ENCODE measurements at regions not wholly inside any gene's neighbourhood (a gene's known extent, or its start where the extent isn't known, plus 50 kb on each side); places are given as distances from the start of the nearest gene placed in this dataset.

- no peak for DNase-seq
Observed at GRCh38 chr18:56118422-56118821, 520.0 kb downstream of the TXNL1 start.

- DNase-seq: no peak
Observed at GRCh38 chr18:56115071-56116015, 523.0 kb downstream of the TXNL1 start.

GRCh38 chr18:56112984-56113383 is 525.0 kb upstream of the TCF4 start:
- DNase-seq: no peak

DNA sequence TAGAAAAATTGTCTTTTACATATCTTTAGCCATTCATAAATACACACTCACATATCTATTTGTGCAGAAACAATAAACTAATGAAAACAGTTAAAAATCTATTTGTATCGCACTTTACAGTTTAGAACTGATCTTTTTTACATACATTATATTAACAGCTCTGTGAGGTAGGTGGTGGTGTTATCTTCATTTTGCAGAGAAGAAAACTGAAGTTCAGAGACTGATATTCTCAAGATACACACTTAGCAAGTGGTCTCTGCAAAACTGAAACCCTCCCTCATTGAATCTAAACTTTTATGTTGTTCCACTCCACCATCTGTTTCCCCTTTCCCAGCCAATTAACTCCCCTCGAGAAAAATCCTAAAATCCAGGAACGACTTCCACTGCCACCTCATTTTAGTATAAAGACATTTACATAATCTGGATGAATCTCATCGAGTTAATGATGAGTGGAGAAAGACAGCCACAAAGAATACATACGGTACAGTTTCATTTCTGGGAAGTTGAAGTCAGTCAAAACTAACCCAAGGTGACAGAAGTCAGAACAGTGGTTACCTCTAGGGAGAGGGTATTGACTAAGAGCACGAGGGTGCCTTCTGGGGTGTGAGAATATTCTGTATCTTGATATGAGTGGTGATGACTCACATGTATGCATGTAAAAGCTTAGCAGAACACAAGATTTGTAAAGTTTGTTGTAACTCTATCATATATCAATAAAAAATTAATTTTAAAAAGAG is 524.2 kb upstream of the TCF4 start:
- peak; percentile 30 for DNase-seq

DNA sequence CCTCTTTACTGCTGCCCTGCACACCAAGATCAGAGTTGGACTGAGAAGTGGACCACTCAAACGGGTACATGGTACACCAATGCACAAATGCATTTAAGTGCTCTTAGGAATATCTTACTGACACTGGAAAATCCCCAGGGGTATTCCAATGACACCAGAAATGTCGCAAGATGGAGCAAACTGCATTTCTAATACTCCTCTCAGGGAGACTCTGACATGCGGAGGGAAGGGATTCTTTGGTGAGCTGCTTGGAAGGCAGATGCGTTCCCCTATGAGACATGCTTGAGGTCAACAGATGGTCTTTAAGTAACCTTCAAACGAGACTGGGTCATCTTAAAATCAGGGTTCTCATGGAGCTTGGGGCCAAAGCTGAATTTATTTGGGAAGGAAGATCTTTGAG is 521.8 kb upstream of the TCF4 start:
- no peak for DNase-seq

DNA sequence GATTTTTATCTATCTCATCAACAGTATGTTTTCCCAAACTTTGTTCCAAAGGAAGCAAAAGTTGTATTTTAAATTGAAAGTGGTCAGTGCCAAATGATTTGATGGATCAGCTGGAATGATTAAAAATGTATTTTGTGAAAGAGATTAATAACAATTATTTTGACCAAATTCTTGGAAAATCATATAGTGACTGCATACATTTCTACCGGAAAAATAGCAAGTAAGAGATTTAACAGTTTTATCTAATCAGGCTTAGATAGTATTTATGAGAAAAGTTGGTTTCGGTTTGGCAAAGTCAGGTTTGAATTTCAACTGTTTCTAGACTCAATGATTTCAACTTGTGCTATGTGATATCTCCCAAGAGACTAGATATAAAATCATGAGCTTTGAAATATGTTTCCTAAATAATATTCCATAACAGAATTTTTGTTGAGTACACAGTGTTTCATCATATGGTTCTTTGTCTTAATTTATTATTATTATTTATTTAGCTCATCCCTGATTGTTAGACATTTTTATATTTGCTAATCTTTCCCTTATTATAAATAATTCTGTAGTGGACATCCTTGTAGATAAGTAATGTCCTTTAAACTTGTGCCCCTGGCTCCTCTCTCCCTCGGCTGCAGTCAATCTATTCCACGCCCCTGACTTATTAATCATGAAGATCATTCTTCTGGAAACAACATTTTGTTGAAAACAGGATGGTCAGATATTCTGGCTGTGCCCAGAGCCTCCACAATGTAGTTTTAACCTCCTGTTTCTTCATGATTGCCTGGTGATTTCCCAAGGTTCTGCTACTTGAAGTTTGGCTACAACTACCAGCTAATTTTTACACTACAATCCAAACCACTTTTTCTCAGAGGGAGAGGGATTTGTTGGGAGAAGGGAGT is 520.7 kb upstream of the TCF4 start:
- no peak for DNase-seq

DNA sequence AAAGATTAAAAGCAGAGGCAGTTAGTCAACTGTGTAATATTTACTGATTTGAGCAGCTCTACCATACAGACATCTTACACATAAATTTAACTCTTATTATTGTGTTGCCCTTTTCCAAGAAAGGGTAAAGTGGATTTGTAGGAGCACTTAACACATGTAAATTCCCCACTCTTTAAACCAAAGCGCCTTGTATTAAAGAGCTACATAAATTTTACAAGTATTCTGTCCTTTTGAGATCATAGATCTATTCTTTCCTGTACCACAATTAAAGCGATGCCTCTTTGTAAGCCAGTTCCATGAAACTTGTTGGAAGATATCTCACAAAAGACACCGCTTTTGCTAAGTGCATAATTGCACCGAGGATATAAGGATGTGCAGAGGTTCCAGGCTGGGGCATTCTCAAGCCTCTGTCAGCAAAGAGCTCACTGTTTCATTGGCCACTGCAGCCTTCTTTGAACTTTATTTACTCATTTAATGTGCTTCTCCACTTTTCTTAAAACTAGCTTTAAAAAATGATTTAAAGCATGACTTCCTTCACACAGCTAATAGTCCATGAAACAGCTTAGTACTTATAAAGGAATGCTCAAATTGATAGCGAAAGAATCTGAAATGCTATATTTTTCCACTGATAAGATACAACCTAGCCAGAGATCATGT is 520.0 kb upstream of the TCF4 start:
- no peak for DNase-seq

DNA sequence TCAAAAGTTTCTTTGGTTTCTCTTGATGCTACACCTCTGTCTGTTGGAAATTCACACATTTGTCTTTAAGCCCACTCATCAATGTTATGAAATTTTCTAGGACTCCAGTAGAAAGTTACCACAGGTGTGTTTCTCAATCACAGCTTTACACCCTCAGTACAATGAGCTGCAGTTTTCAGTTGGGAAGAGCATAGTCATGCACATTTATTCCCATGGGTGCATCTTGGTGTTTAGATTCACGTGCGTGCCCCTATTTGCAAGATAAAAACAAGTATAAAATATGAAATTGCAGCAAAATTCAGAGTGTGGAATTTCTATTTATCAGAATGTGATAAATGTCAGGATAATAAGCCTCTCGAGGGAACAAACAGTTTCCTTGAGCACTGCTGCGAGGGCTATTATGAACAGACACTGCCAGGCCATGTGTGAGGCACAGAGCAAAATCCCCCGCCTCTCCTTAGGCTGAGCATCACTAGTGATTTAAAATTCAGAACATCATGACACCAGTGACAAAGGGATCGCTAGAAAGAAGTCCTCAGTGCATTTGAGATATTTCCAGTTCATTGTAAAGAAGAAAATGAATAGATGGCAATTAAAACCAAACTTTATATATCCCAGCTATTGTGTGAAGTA is 512.2 kb upstream of the TCF4 start:
- no peak for DNase-seq

- DNase-seq: peak; percentile 63
Observed at GRCh38 chr18:56097621-56098020, 509.6 kb upstream of the TCF4 start.

DNA sequence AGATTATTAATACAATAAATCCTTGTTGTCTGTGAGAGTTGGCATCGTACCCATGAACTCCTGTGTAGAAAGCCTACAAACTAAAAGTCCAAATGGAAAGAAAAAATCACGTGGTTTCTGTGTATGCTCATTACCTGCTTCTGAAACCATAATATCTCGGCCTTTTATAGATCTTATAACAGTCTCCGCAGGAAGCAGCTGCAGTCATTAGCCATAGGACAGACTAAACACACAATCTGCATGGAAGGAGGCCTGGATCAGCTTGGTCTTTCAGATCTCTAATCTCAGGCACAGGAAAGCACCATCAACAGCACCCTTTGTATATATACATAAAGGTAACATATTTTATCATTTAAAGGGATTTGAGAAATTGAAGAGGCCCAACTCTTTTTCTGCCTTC is 508.9 kb upstream of the TCF4 start:
- no peak for DNase-seq

DNA sequence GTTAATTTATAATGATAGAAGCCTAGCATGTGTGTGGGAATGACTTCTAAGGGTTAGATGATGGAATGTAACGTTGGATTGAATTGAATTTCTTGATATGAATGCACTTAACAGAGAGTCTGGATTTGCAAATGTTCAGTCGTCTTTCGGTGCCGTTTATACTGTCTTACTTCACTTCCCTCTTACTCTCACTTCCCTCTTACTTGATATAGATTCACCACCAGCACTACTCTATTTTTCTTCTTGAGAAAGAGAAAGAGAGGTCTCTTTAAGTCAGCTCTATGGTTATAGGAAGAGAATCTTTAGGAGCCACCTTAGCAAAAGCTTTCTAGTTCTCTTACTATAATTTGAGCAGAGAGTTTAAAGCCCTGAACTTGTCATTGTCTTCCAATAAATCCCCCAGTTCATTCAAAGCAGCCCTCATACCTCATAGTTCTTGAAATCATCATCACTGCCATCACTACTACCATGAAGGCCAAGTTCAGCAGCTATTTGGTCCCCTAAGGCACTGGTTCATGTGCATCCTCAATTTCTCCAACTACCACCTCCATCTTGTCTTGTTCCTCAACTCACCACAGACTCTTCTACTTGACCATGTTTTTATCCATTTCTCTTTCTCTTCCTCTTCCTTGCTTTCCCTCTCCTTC is 501.7 kb upstream of the TCF4 start:
- DNase-seq: no peak

GRCh38 chr18:56086786-56087185 is 498.8 kb upstream of the TCF4 start:
- DNase-seq: no peak

DNA sequence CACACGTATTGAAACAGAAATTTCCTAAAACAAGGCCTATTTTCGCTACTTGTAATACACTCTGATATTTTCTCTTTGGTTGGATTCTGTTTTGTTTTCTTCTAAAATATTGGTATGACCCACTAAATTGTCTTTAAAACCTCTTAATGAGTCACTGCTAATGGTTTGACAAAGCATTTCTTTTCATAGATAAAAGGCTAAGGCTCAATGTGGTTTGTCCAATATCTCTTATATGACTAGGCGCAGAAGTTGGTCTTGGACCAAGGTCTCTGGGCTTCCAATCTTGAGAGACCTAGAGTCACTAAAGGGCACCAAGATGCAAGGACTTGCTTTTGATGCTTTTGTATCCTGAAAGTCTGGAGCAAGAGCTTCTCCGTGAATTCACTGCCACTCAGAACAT is 498.2 kb upstream of the TCF4 start:
- DNase-seq: peak; percentile 38

GRCh38 chr18:56085551-56085950 is 497.6 kb upstream of the TCF4 start:
- DNase-seq: peak; percentile 85

- no peak for DNase-seq
Observed at GRCh38 chr18:56083523-56084287, 495.7 kb upstream of the TCF4 start.

- DNase-seq: peak; percentile 62
Observed at GRCh38 chr18:56083097-56083521, 495.1 kb upstream of the TCF4 start.

GRCh38 chr18:56076723-56077122 is 488.7 kb upstream of the TCF4 start:
- no peak for DNase-seq

- no peak for DNase-seq
Observed at GRCh38 chr18:56068701-56069100, 480.7 kb upstream of the TCF4 start.

GRCh38 chr18:56067969-56068671 is 480.1 kb upstream of the TCF4 start:
- peak; percentile 88 for DNase-seq
